HG03378 (cell line): ENCODE measurements at regions not wholly inside any gene's neighbourhood (a gene's known extent, or its start where the extent isn't known, plus 50 kb on each side); places are given as distances from the start of the nearest gene placed in this dataset.

Source experiments
- ATAC-seq: cut with Tn5 transposase; IDR thresholded peaks from one replicate; pipeline ENCODE4 v1.9.1; 2021; ENCODE audit warnings: mild to moderate bottlenecking, moderate library complexity; ENCODE audit not compliant: unreplicated experiment

GRCh38 chr10:4316161-4316810, 509.7 kb upstream of the AKR1E2 start:
- no peak for ATAC-seq

GRCh38 chr10:4315551-4315950, 510.5 kb upstream of the AKR1E2 start:
- ATAC-seq = no peak

- no peak for ATAC-seq
These were observed 513.0 kb upstream of the AKR1E2 start for GRCh38 chr10:4313051-4313450.

GRCh38 chr10:4312051-4312835, 513.8 kb upstream of the AKR1E2 start:
- ATAC-seq = no peak

- no peak for ATAC-seq
These were observed 515.8 kb upstream of the AKR1E2 start for GRCh38 chr10:4310172-4310571.

- ATAC-seq = no peak
These were observed 518.1 kb upstream of the AKR1E2 start for GRCh38 chr10:4307910-4308309.

GRCh38 chr10:4306871-4307270, 519.1 kb upstream of the AKR1E2 start:
- no peak for ATAC-seq

GRCh38 chr10:4303045-4303444, 518.0 kb upstream of the KLF6 start:
- ATAC-seq = no peak

- no peak for ATAC-seq
These were observed 516.5 kb upstream of the KLF6 start for GRCh38 chr10:4301291-4302045.

GRCh38 chr10:4296161-4296560, 511.2 kb upstream of the KLF6 start:
- no peak for ATAC-seq

- no peak for ATAC-seq
These were observed 510.2 kb upstream of the KLF6 start for GRCh38 chr10:4294996-4295792.

GRCh38 chr10:4294271-4294670, 509.3 kb upstream of the KLF6 start:
- no peak for ATAC-seq

GRCh38 chr10:4291990-4292389, 507.0 kb upstream of the KLF6 start:
- no peak for ATAC-seq

GRCh38 chr10:4285121-4285520, 500.1 kb upstream of the KLF6 start:
- no peak for ATAC-seq

- ATAC-seq = no peak
These were observed 499.0 kb upstream of the KLF6 start for GRCh38 chr10:4283846-4284610.

GRCh38 chr10:4282496-4282895, 497.5 kb upstream of the KLF6 start:
- ATAC-seq = no peak

GRCh38 chr10:4281190-4281825, 496.3 kb upstream of the KLF6 start:
- ATAC-seq = no peak

GRCh38 chr10:4280461-4281189, 495.6 kb upstream of the KLF6 start:
- no peak for ATAC-seq

GRCh38 chr10:4279655-4280054, 494.6 kb upstream of the KLF6 start:
- ATAC-seq = no peak
